Osteoblast (primary cell): ENCODE measurements at regions not wholly inside any gene's neighbourhood (a gene's known extent, or its start where the extent isn't known, plus 50 kb on each side); places are given as distances from the start of the nearest gene placed in this dataset.

Source experiments
- DNase-seq: peaks from one replicate; pipeline ENCODE4 v3.0.0; 2011; ENCODE audit warnings: low spot score, mixed read lengths; ENCODE audit not compliant: insufficient read length; ENCODE audit errors: missing footprints
- H2AFZ ChIP-seq: 2 replicates; pipeline ENCODE4 v1.6.0; 2011; ENCODE audit warnings: mild to moderate bottlenecking, low read length
- H3K27ac ChIP-seq: 2 replicates; pipeline ENCODE4 v1.5.1; 2011; ENCODE audit warnings: mild to moderate bottlenecking, low read depth, low read length, moderate library complexity
- H3K27me3 ChIP-seq: 2 replicates; pipeline ENCODE4 v1.6.0; 2012; ENCODE audit warnings: mild to moderate bottlenecking, control low read depth, inconsistent platforms, low read length, moderate library complexity; ENCODE audit not compliant: insufficient read depth
- H3K36me3 ChIP-seq: 2 replicates; pipeline ENCODE4 v1.5.1; 2011; ENCODE audit warnings: mild to moderate bottlenecking, low read length, control low read depth, moderate library complexity; ENCODE audit not compliant: insufficient read depth
- H3K4me1 ChIP-seq: 2 replicates; pipeline ENCODE4 v1.5.1; 2011; ENCODE audit warnings: mild to moderate bottlenecking, low read length, control low read depth, moderate library complexity; ENCODE audit not compliant: insufficient read depth
- H3K4me2 ChIP-seq: 2 replicates; pipeline ENCODE4 v1.6.0; 2011; ENCODE audit warnings: mild to moderate bottlenecking, low read length; ENCODE audit not compliant: insufficient read depth
- H3K4me3 ChIP-seq: fragments of 200-600 bp; sonication (generic); 3 replicates; pipeline ENCODE4 v1.5.1; 2012; ENCODE audit warnings: mild to moderate bottlenecking, low read length, inconsistent platforms; ENCODE audit not compliant: insufficient read depth
- H3K79me2 ChIP-seq: 2 replicates; pipeline ENCODE4 v1.6.0; 2012; ENCODE audit warnings: mild to moderate bottlenecking, low read length, control low read depth, inconsistent platforms; ENCODE audit not compliant: insufficient read depth
- H3K9me3 ChIP-seq: 2 replicates; pipeline ENCODE4 v1.5.1; 2011; ENCODE audit warnings: low read depth, low read length, control low read depth
- H4K20me1 ChIP-seq: 2 replicates; pipeline ENCODE4 v1.6.0; 2012; ENCODE audit warnings: mild to moderate bottlenecking, low read length, control low read depth; ENCODE audit not compliant: insufficient read depth
- TF ChIP-seq, protein P1 (sequence below): IDR thresholded peaks from 2 replicates; pipeline ENCODE4 v1.5.1; 2011; ENCODE audit warnings: mild to moderate bottlenecking, low read depth, low read length, moderate library complexity; ENCODE audit errors: extremely low read depth

DNA sequence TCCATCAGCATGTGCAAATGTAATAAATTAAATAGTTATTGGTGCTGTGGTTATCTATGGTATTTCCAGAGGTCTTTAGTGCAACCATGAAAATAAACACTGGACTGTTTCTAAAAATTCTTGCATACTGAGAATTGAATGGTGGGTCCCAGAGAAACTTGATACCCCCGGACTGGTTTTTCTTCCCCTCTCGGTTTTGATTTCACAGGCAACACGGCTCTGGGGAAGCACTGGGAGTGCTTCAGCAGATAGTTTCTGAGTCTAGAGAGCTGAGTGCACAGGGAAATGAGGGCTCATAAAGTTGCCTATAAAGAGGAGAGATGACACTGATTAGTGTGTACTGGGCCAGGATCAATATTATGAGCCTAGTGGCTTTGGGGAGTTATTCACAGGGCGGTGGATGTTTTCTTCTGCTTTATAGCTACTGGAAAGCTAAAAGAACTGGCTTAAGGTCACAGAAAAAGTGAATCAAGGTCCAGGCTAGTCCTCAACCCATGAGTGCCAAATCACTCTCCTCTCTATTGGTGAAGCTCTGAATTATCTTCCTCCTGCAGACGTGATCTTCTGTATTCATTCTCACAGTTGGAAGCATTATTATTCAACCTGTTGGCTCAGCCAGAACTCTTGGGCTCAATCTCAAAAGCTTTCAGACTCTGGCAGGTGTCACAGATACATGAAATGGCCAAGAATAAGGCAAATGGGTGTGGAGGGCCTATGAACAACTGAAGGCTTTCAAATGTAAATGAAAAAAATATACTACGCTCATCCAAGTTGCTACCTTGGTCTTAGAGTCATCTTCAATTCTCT is 170.2 kb upstream of the HMHB1 start:
- Histone ChIP-seq H3K4me2 (no peak overlapping the region), H3K9me3 (no peaks in the 10 kb centered on the region), H3K27me3 (no peaks in the 10 kb centered on the region), H4K20me1 (no peaks in the 10 kb centered on the region), H3K79me2 (no peaks in the 10 kb centered on the region), H3K27ac (no peak overlapping the region), H3K4me1 (peaks cover 19% of the 10 kb centered on the region), H3K36me3 (no peaks in the 10 kb centered on the region), H3K4me3 (no peak overlapping the region), H2AFZ (no peak overlapping the region)
- DNase-seq, result peak; percentile 52
- TF ChIP-seq, protein P1, sequence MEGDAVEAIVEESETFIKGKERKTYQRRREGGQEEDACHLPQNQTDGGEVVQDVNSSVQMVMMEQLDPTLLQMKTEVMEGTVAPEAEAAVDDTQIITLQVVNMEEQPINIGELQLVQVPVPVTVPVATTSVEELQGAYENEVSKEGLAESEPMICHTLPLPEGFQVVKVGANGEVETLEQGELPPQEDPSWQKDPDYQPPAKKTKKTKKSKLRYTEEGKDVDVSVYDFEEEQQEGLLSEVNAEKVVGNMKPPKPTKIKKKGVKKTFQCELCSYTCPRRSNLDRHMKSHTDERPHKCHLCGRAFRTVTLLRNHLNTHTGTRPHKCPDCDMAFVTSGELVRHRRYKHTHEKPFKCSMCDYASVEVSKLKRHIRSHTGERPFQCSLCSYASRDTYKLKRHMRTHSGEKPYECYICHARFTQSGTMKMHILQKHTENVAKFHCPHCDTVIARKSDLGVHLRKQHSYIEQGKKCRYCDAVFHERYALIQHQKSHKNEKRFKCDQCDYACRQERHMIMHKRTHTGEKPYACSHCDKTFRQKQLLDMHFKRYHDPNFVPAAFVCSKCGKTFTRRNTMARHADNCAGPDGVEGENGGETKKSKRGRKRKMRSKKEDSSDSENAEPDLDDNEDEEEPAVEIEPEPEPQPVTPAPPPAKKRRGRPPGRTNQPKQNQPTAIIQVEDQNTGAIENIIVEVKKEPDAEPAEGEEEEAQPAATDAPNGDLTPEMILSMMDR, result no peak

DNA sequence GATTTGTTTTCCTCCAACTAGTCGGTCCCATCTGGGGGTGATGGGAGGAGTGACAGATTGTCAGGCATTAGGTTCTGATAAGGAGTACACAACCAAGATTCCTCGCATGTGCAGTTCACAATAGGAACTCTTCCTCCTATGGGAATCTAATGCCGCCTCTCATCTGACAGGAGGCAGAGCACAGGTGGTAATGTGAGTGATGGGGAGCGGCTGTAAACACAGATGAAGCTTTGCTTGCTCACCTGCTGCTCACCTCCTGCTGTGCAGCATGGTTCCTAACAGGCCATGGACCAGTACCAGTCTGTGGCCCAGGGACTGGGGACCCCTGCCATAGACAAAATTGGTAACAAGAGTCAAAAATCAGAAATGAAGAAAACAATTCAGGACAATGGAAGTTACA is 173.3 kb upstream of the HMHB1 start:
- Histone ChIP-seq H3K36me3 (no peaks in the 10 kb centered on the region), H3K79me2 (no peaks in the 10 kb centered on the region), H3K4me1 (peaks cover 32% of the 10 kb centered on the region), H3K27me3 (no peaks in the 10 kb centered on the region), H3K9me3 (no peaks in the 10 kb centered on the region), H3K4me2 (no peak overlapping the region), H4K20me1 (no peaks in the 10 kb centered on the region), H3K27ac (no peak overlapping the region), H2AFZ (no peak overlapping the region), H3K4me3 (no peak overlapping the region)
- DNase-seq, result no peak
- TF ChIP-seq, protein P1, result no peak

DNA sequence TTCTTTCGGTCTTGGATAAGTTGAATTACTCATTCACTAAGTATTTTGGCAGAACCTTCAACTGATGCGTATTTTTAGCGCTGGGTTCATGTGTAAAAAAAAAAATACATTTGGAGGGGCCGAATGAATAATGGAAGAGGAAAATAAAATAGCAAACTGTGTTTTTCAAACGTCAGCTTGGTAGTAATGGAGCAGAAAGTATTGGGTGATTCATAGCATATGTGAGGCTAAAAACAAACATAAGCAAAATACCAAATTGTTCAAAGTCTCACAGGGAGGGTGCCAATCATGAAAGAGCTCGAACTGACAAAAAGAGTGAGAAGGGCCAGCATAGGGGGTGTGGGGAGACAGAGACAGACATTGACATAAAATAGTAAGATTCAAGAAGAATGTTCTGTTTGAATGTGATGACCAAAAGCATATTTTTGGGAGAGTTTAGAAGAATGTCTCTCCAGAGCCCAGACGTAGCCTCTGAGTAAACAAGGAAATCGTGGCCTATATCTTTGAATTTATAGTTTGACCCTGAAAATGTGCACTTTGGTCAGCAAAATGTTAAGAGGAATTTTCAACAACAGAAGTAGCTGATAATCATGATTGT is 174.9 kb upstream of the HMHB1 start:
- Histone ChIP-seq H3K4me1 (peaks cover 24% of the 10 kb centered on the region), H3K27ac (peak overlapping the region; percentile 50), H3K79me2 (no peaks in the 10 kb centered on the region), H2AFZ (no peak overlapping the region), H4K20me1 (no peaks in the 10 kb centered on the region), H3K4me3 (no peak overlapping the region), H3K4me2 (peak overlapping the region; percentile 51), H3K36me3 (no peaks in the 10 kb centered on the region), H3K27me3 (no peaks in the 10 kb centered on the region), H3K9me3 (no peaks in the 10 kb centered on the region)
- TF ChIP-seq, protein P1, result no peak
- DNase-seq, result no peak

DNA sequence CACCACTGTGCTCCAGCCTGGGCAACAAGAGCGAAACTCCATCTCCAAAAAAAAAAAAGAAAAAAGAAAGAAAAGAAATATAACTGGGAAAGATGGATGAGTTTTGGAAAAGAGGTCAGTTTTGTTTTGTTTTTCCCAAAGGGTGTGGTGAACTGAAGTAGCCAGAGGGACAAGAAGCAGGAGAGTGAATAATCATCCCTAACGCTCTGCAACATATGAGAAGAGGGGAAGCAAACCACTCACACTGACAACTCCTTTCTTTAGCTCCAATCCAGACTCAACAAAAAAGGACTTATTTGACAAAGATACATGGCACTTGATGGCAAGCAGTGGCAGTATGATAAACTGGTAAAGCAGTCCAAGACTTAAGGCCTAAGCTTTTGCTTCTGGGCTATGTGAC is 176.1 kb upstream of the HMHB1 start:
- DNase-seq, result peak; percentile 27
- TF ChIP-seq, protein P1, result no peak
- Histone ChIP-seq H3K36me3 (no peaks in the 10 kb centered on the region), H3K9me3 (no peaks in the 10 kb centered on the region), H3K27me3 (no peaks in the 10 kb centered on the region), H3K4me1 (peaks cover 24% of the 10 kb centered on the region), H3K4me3 (no peak overlapping the region), H3K79me2 (no peaks in the 10 kb centered on the region), H3K4me2 (no peak overlapping the region), H3K27ac (no peak overlapping the region), H4K20me1 (no peaks in the 10 kb centered on the region), H2AFZ (no peak overlapping the region)
